Fibroblast of skin of left quadriceps (primary cell): ENCODE measurements at regions not wholly inside any gene's neighbourhood (a gene's known extent, or its start where the extent isn't known, plus 50 kb on each side); places are given as distances from the start of the nearest gene placed in this dataset.
"Not testable (repeated sequence)": the region's sequence is repeated elsewhere in the genome, so short reads cannot be mapped to it uniquely, and the experiment has no call there.

Source experiments
- DNase-seq, 2 experiments: peaks; one replicate each; pipeline ENCODE4 v3.0.0-alpha.2; 2013; ENCODE audit warnings: low read depth in 2 of 2

DNA sequence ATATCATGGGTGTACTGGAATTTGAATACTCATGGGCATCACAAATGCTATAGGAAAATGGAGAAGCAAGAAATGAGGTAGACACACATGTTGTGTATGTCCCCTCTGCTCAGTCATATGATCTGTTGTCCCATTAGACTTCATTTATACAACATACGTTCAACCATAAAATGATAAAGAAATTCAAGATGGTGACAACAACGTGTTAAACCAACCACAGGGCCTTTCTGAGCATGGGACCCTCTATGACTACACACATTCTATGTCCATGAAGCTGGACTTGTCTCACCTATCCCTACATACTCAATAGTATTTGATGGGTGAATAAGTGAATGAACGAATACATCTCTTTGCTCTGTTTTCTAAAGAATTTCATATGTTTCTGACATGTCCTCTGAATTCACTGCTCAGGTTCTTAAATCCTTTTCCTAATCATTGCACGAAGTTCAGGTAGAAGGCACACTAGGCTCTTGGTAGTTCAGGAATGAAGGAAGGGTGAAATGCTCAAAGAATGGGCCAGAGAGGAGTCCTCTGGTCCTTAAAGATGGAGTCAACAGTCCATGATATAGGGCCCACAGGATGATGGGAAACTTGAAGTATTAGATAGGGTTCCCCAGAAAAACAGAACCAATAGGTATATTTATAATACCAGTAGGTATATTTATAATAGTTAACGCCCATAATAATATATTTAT, 105.7 kb upstream of the PPM1H start:
- no peak for DNase-seq

DNA sequence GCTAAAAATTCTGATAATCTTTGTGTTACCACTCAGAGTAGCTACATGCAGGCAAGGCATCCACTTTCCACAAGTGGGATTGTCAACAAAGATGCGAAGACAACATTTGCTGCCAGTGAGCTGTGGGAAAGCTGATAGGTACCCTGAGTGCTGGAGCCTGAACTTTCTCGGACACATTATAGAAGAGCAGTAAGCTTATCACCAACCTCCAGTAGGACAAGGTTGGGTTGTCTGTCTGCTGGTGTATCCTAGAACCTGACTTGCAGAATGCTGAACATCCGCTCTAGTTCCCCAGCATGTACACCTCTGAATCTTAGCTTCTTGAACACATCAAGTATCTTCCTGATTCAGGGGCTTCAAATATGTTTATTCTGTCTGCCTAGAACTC, 103.8 kb upstream of the PPM1H start:
- no peak for DNase-seq

DNA sequence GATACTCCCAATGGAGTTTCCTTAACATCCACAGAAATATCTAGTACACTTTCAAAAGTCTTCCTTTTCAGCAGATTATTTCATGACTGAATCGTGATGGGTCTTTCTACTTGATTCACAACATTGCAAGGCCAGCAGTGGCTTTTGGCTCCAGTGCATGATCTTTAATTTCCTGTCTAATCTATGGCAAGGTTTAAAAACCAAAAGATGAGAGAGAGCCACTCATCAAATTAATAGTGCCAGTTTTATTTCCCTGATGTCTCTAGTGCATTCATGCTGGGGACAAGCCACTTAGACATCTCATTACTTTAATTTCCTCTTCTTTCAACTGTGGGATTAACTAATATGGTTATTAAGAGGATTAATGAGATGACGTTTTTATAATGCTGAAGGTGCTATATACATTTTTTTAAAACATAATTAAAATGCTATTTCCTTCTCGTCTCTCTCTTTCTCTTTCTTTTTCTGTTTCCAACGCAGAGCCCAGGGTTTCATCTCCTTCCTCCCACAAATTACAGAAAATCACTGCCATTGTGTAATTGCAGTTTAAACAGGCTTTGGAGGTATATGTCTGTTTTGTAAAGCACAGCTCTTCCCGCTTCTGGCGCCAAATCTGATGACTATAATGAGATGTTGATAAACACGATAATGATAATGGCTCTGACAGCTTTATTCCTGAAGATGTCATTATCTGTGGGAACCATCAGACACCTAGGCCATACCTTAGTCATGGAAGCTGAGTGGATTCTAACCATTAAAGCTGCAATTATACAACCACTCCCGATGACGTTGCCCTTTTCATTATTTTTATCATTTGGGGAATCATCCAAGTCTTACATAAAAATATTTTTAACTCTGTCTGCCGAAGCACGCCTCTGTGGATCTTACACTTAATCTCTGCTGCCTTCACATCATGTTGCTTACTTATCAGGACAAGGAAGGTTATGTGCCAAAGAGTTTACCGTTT, 103.1 kb upstream of the PPM1H start:
- no peak for DNase-seq

DNA sequence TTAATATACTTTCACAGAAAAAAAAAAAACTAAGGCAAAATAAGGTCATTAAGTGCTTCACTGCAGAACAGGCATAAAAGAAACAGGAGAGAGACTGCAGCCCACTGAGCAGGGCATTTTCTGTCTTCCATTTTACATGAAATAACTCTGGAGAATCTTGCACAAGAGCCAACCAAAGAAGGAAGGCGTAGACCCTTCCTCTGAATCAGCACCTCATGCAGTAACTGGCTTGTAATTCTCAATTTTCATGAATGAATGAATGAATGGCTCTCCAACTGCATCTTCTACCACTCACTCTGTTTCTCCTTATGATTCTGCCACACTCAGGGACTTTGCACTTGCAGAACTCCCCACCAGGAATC, 102.0 kb upstream of the PPM1H start:
- no peak for DNase-seq

DNA sequence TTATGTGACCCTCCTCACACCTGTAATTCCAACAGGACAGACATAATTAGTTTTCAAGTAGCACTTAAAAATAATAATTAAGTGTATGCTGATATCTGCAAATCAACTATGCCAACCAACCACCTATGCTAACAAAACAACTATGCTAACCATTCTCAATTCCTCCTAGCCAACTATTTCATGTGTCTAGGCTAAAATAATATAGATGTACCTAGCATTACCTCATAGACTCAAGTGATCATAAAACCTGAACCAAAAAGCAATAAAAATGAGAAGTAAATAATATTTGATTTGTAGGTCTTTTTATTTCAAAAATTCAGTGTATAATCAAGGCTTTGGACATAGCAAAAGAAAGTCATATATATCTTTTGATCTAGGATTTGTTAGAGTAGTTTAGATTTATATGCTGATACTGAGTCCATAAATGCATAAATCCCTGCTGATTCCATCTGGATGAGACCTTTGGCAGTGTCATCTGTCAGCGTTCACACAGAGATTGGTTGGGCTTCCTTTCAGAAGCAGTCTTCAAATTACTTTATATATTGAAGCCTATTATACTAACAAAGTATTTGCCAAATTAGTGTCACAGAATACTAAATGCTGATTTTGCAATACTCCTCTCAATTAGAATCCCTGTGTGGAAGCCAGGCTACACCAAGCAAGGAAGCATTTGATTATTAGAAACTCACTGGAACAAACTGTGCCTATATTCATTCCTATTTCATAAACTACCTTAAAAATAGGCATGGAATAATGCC, 101.4 kb upstream of the PPM1H start:
- DNase-seq, result no peak

DNA sequence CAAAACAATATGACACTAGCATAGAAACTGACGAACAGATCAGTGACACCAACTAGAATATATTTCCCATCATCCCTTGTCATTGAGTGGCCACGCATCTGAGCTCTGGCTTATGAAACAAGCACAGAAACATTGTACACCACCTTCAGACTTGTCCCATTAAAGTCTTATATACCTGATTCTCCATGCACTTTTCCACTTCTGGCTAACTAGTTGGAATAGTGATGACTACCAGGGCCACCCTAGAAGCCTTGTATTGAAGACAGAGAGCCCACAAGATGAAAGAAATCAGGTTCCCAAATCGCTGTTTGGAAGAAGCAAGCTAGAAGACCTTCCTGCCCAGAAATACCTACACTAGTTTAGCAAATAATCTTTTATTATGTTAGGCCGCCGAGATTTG, 99.7 kb upstream of the PPM1H start:
- no peak for DNase-seq

DNA sequence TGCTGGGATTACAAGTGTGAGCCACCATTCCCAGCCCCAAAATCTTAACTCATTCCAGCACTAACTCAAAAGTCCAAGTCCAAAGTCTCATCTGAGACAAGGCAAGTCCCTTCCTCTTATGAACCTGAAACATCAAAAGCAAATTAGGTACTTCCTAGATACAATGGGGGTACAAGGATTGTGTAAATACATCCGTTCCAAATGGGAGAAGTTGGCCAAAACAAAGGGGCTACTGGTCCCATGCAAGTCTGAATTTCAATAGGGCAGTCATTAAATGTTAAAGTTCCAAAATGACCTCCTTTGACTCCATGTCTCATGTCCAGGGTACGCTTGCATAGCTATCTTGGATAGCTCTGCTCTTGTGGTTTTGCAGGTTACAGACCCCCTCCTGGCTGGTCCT, 94.7 kb upstream of the PPM1H start:
- DNase-seq, result no peak

DNA sequence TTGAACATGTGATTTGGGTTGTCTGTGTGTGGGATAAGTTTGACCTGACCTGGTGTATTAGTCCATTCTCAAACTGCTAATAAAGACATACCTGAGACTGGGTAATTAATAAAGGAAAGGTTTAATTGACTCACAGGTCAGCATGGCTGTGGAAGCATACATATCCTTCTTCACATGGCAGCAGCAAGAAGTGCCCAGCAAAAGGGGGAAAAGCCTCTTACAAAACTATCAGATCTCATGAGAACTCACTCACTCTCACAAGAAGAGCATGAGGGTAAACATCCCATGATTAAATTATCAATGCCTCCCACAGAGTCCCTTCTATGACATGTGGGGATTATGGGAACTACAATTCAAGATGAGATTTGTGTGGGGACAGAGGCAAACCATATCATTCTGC, 94.0 kb upstream of the PPM1H start:
- no peak for DNase-seq

DNA sequence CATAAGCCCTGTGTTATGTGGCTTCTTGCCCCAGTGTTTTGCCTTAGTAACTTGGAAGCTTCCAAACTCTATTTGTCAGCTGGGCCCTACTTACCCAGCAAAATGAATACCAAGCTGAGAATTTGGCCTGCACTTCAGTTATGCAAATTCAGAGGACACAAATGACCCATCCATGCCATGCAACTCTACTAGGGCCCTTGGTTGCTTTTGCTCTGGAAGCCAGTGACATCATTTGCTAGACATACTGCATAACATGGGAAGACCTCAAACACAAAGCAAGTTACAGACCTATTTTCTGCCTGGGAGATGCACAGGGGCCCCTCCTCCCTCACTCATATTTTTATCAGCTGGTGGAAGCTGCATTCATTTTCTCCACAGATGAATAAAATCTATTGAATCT, 90.2 kb upstream of the PPM1H start:
- DNase-seq, result no peak

DNA sequence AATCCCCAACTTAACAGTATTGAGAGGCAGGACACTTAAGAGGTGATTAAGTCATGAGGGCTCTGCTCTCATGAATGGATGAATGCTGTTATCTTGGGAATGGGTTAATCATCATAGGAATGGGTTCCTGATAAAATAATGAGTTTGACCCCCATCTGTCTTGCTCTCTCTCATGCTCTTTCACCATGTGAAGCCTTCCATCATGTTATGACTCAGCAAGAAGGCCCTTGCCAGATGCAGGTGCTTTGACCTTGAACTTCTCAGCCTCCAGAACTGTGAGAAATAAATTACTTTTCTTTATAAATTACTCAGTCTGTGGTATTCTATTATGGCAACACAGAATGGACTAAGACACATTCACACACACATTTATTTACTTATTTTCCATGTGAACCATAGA, 89.0 kb upstream of the PPM1H start:
- DNase-seq, result no peak

DNA sequence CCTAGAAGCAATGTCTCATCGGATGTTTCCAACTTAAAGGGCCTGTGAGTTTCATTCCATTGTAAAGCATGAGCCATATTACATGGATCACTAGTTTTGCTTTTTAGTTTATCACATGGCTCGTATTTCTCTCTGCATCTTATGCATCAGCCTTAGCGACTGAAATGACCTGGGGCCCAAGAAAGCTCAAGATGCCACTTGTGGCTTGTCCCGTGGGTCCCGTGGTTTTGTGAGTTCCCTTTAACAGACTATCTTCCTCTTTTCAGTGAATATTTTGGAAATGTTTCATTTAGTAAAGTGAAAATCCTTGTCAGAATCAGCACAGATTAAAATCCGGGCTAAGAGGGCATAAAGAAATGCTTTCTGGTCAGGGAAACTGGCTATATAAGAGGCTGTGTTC, 86.2 kb upstream of the PPM1H start:
- no peak for DNase-seq

DNA sequence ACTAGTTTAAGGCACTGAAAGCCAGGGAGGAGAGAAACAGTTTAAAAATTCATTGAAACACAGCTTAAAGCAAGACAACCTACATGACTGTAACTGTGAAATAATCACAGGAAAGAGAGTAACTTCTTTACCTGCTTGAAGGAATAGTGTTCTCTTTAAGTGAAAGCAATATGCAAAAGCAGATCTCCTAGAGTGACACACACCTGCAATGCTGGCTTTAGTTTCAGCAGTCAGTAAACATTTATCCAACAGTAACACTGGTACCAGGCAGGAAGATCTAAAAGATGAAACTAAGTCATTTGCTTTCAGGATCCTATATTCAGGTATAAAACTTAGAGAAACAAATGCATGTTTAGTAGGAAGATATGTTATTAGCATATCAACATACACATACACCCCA, 85.3 kb upstream of the PPM1H start:
- DNase-seq, result no peak

DNA sequence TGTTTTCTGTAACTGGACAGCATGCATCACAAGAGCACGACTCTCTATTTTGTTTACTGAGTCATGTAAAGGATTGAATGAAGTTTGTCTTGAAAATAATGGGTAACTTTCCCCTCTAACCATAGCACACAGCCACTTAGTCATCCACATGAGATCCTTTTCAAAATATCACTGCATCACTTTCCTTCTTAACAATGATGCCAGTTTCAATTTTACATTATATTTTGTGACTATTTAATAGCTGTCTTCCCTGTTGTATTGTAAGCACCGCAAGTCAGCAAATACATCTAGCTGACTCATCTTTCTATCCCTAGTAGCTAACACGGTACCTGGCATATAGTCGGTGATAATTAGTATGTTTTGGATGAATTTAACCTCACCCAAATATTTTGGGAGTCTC, 83.3 kb upstream of the PPM1H start:
- DNase-seq, result no peak

DNA sequence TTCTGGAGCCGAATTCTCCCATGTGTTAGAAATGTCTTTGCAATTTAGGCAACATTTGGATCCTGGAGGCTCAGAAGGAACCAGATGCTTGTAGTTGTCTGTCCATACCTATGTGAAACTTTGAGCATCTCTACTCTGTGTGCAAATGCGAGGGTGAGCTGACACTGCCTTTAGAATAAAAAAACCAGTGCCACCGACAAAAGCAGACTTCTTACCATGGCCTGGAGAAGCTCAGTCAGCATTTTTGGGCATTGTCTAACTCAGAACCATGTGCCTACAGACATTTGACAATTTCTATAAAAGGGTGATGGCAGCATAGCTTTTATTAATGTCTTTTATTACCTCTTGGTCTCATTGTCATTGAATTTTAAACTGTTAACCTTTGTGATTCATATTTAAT, 78.4 kb upstream of the PPM1H start:
- no peak for DNase-seq

DNA sequence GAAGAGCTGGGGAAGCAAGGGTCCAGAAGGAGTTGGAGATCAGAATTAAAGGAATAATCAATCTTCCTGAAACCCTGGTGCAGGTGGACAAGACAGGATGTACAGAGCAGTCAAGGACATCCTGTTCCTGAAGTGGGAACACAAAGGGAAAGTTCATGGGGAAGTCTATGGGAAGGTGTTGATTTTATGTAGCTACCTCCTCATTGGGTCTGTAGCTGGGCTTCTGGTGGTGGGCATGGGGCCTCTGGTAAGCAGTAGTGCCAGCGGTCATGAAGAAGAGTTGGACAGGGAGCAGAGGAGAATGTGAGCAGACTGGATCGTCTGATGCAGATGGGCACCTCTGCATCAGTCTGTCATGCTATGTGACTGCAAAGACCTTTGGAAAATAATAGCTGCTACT, 75.7 kb upstream of the PPM1H start:
- no peak for DNase-seq

DNA sequence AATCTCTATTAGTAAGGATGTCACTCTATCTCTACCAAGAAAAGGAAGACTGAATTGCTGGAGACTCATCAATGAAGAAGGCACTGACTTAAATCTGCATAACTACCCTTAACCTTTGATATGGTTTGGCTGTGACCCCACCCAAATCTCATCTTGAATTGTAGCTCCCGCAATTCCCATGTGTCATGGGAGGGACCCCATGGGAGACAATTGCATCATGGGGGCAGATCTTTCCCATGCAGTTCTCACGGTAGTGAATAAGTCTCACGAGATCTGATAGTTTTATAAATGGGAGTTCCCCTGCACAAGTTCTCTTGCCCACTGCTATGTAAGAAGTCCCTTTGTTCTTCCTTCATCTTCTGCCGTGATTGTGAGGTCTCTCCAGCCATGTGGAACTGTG, 73.4 kb upstream of the PPM1H start:
- no peak for DNase-seq

DNA sequence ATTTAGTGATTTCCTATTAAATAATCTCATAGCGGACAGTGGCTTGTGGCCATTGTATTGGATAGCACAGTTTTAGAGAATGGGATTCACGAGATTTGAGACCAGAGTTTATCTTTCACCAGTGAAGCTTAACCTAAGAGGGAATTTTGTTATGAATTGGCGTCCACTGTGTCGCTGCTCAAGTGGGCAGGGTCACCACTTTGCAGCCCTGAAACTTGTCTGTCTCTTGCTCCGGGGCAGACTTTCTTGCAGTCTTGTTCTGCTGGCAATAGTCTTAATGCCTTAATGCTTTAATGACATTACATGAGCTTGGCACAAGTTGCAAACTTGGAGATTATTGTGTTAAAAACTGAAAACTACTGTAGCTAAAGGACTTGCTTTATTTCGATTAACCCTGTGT, 72.8 kb upstream of the PPM1H start:
- no peak for DNase-seq

DNA sequence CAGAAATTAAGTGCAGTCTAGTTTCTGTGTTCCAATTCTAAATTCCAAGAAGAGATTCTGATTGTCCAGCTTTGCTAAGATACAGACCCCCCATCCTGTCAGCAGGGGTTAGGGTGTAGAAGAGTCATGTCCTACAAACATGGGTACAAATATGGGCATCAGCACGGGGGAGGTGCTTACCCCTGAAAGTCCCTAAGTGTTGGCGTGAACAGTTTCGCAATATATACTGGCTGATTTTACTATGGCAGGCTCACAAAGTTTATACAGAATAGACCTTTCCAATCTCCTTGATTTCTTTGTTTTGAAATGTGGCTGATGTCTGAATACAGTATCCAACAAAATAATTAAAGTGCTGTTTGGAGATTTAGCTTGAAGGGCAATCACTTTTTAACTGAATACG, 71.6 kb upstream of the PPM1H start:
- DNase-seq, result no peak

DNA sequence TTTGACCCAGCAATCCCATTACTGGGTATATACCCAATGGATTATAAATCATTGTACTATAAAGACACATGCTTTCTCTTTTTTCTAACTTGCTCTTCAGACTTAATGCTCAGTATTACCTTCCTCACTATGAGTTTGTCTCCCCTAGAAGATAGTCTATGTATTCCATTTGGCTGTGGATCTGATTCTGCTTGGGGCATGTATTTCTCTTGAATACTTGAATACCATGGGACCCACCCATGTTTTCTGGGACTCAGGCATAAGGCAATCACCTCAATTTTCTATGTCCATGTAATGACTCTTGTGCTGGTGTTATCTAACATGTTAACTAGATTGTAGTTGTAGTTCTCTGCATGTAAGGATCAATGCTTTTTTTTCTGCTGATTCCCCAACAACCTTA, 70.4 kb upstream of the PPM1H start:
- no peak for DNase-seq

DNA sequence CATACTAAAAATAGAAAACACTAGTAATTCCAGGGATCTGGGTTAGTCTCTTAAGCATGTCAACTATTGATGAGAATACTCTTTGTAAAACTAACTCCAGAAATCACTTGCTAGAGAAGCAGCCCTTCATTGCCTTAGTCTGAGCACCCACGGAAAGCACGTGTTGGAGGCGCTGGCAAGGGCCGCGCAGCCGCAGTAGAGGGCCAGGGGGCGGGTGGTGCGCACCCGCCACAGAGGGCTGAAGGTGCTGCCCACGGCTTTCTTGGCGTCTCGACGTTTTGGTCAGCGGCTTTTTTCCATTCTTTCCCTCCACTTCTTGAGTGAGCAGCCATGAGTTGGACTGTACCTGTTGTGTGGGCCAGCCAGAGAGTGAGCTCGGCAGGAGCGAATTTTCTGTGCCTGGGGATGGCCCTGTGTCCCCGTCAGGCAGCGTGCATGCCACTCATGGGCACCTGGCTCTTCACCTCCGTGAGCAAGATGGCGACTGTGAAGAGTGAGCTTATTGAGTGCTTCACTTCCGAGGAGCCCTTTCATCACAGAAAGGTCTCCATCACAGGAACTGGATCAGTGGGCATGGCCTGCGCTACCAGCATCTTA, 68.4 kb upstream of the PPM1H start:
- no peak for DNase-seq

DNA sequence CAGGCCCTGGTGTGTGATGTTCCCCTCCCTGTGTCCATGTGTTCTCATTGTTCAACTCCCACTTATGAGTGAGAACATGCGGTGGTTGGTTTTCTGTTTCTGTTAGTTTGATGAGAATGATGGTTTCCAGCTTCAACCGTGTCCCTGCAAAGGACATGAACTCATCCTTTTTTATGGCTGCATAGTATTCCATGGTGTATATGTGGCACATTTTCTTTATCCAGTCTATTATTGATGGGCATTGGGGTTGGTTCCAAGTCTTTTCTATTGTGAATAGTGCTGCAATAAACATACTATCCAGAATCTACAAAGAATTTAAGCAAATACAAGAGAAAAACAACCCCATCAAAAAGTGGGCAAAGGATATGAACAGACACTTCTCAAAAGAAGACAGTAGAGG, 67.1 kb upstream of the PPM1H start:
- not testable (repeated sequence) for DNase-seq

DNA sequence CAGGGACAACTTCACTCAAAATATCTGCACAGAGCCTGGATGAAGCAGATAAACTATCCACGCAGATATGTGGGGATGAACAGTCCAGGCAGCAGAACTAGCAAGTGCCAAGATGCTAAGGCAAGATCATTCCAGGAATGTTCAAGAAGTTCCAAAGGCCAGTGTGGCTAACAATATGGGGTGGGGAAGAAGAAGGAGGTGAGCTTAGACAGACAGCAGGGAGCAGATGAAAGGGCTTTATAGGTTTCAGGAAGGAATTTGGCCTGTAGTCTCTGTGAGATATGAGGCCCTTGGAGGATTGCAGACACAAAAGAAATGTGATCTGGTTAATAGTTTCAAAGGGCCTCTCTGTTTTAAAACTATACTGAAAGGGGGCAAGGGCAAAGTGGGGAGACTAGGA, 63.5 kb upstream of the PPM1H start:
- DNase-seq, result no peak
